ENCODE measurements at regions not wholly inside any gene's neighbourhood (a gene's known extent, or its start where the extent isn't known, plus 50 kb on each side); places are given as distances from the start of the nearest gene placed in this dataset.

GRCh38 chr21:20760221-20760620 is 238.0 kb upstream of the NCAM2 start:
- TF ChIP-seq FOXK2 (IDR thresholded peaks at IDR 0.05): no peak
- no peak for TF ChIP-seq FOXA1 (IDR thresholded peaks at IDR 0.05)
- no peak for TF ChIP-seq SUZ12 (IDR thresholded peaks at IDR 0.05)
- no peak for TF ChIP-seq NFRKB (IDR thresholded peaks at IDR 0.05)
- no peak for TF ChIP-seq FOXM1 (IDR thresholded peaks at IDR 0.05; ENCODE audit: borderline replicate concordance)
- TF ChIP-seq SP1 (IDR thresholded peaks at IDR 0.05): no peak

All from HEK293T (cell line).